ENCODE measurements at regions not wholly inside any gene's neighbourhood (a gene's known extent, or its start where the extent isn't known, plus 50 kb on each side); places are given as distances from the start of the nearest gene placed in this dataset.

DNA sequence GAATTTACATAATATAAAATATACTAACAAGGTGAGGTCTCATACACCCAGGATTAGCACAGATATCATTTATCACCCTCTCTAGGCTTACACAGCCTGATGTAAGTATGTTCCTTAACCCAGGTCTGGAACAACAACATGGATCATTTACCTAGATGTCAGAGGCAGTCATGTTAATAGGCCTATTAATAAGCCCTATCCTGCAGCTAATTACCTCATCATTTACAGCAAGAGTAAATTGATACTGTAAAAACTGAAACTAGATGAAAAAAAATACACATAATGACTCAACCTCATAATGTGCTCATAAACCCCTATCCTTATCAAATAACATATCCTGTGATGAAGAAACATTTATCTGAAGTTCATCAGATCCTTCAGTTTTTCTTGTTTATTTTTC is 334.3 kb upstream of the MANEA start:
- TF ChIP-seq POLR2AphosphoS5 (IDR thresholded peaks at IDR 0.05; ENCODE audit: low read depth, low read length): no peak
- TF ChIP-seq SIN3A (IDR thresholded peaks at IDR 0.05; ENCODE audit: borderline replicate concordance, insufficient read depth, low read length): no peak
- no peak for TF ChIP-seq TAF1 (IDR thresholded peaks at IDR 0.05; ENCODE audit: borderline replicate concordance, insufficient read depth, low read length)
